ENCODE measurements at regions not wholly inside any gene's neighbourhood (a gene's known extent, or its start where the extent isn't known, plus 50 kb on each side); places are given as distances from the start of the nearest gene placed in this dataset.
"Not testable (repeated sequence)": the region's sequence is repeated elsewhere in the genome, so short reads cannot be mapped to it uniquely, and the experiment has no call there.

DNA sequence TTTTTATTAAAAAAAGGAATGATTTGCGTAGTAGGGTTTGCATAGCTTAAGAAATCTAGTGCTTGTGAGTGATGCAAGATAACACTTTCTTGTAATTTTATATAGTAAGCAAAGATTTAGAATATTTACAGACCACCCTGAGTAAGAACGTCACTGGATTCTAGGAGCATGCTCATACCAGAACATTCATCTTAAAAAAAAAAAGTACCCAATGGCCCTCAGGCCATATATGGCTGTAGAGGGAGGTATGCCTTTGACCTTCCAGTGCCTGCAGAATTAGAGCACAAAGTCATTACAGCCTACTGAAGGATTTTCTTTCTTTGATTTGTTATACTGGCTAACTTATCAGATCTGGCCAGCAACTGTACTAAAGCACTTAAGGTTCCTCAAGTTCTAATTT, 236.3 kb upstream of the GYPA start:
- no peak for DNase-seq

DNA sequence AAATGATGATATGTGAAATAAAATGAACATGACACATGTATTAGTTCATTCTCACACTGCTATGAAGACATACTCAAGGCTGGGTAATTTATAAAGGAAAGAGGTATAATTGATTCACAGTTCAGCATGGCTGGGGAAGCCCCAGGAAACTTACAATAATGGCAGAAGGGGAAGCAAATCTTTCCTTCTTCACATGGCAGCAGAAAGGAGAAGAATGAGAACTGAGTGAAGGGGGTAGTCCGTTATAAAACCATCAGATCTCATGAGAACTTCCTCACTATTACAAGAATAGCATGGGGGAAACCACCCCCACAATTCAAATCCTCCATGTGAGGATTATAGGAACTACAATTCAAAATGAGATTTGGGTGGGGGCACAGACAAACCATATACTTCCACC, 243.9 kb upstream of the GYPA start:
- DNase-seq, result no peak

DNA sequence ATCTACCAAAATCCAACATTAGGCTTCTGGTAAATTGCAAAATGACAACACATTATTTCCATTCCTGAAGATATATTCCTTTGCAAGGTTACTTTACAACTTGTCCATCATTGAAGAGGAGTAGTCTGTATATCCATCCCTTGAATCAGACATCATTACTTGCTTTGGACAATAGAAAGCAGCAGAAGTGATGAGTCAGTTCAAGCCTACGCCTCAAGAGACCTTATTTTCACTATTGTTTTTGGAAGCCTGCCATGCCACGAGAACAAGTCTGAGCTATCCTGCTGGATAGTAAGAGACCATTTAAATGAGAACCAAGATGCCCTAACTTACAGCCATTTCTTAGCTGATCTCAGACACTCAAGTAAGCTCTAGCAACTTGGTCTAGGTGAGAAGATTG, 246.0 kb upstream of the HHIP start:
- DNase-seq, result no peak

DNA sequence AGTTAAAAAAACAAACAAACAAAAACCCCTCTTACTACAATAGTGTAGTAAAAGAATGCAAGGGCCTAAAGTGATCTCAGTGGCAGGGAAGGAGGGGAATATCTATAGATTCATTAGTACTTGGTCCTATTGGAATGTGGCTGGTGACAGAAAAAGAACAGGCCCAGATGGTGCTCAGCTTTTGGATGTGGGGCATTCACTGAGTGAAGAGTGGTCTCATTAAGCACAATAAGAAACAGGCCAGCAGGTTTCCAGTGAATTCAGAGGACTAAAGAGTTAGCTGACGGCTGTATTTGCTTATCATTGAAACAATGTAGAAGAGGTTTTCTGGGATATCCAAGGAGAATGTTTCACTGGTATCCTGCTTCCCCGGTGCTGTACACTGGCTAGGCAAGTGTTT, 243.8 kb upstream of the HHIP start:
- no peak for DNase-seq

DNA sequence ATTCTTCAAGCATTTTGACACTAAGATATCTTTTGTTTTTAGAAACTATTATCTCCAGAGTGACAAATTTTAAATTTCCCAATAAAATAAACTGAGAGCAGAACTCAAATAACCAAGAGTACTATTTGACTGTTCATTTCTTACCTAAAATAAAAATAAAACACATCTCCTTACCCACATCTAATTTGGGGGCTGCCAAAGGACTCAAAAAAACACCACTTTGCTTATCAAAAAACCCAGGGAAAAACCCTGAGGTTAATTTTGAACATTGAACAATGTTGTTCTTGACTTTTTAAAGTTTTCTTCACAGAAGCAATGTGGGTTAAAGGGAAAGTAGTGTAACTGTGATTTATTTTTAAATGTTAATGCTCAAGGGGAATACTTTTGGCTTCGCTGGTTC, 243.0 kb upstream of the HHIP start:
- no peak for DNase-seq

DNA sequence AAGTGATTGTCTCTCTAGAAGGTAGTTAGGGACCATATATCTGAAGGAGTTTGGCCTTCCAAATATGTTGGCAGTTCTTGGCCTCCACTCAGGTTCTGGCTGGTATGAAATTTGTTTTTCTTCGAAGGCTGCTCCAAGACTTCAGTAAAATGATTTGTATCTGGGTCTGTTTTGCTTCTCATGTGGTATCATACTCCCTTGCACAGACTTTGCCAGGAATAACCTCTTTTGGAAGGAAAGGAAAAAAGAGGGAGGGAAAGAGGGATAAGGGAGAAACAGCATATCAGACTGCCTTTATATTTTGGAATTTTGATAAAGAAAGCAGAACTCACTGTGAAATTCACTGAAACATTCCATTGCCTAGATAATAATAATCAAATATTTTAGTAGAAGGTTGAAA, 242.1 kb upstream of the HHIP start:
- no peak for DNase-seq

DNA sequence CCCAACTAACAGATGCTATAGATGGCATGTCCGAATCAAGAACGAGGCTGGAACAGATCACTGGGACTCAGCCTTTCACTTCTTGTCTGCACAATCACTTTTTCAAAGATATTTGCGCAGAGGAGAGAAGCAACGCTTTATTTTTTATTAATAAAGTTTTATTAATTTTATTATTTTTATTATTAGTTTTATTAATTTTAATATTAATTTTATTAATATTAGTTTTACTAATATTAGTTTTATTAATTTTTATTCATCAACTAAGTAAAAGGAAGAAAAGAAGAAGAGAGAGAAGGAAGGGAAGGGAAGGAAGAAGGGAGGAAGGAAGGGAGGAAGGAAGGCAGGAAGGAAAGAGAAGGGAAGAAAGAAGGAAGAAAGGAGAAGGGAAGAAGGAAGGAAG, 236.4 kb upstream of the HHIP start:
- DNase-seq, result no peak

DNA sequence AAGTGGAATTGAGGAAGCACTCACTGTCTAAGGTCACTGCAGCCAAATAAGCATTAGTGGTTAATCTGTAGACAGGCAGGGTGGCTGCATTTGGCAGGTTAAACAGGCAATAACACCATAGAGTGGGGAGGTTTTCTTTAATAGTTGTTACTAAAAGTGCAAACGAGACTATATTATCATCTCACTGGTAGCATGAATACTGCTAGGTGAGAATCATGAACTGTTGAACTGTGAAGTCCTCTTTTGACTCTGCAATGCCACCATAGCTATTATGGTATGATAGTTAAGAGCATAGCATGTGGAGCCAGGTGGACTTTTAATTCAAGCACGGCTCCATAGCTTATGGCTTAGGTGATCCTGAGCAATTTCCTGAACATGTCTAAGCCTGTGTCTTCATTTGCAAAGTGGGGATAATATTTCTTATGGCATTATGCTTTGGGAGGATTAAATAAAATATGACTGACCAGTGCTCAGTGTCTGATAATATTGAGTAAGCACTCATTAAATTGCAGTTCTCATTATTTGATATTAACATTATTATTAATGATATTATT, 235.6 kb upstream of the HHIP start:
- no peak for DNase-seq

DNA sequence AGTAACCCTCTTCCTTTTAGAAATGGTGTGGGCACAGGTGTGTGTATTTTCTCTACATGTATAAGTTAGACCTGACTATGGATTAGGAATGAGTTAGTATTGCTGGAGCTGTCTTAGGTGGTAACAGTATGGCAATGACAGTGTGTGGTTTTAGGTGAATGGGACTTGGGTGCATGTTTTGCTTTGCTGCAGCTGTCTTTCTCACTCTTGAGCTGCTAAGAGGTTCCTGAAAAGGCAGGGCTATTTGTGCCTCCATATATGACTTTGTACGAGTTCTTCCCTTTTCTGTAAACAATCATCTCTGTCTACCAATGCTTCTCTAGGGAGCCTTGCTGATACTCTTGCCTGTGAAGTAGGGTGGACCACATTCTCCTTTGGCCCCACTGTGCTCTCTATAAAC, 234.8 kb upstream of the HHIP start:
- DNase-seq, result no peak

DNA sequence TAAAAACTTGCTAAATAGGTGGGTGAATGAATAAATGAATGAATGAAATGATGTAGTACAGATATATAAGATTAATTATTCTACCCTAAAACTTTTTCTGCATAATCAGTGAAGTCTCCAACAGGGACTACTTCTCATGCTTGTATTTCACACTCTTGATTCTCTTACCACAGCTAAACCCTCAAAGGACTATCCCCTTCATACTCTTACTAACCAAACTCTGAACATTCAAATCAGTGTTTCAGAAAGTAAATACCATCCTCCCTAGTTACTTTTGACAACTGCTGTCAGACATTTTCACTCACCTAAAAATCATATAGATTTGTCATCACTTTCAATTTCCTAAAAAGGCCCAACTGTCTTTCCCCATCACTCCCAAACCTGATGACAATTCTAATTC, 234.3 kb upstream of the HHIP start:
- DNase-seq, result no peak

DNA sequence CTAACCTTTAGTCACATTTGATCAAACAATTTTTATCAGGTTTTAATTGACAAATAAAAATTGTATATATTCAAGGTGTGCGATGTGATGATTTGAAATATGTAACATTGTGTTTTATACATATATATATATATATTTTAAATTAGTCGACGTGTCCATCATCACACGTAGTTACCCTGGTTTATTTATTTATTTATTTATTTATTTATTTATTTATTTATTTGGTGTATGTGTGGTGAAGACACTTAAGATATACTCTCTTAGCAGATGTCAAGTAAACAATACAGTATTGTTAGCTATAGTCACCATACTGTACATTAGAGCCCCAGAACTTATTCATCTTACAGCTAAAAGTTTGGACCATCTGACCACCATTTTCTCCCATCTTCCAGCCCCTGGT, 224.9 kb upstream of the HHIP start:
- no peak for DNase-seq

DNA sequence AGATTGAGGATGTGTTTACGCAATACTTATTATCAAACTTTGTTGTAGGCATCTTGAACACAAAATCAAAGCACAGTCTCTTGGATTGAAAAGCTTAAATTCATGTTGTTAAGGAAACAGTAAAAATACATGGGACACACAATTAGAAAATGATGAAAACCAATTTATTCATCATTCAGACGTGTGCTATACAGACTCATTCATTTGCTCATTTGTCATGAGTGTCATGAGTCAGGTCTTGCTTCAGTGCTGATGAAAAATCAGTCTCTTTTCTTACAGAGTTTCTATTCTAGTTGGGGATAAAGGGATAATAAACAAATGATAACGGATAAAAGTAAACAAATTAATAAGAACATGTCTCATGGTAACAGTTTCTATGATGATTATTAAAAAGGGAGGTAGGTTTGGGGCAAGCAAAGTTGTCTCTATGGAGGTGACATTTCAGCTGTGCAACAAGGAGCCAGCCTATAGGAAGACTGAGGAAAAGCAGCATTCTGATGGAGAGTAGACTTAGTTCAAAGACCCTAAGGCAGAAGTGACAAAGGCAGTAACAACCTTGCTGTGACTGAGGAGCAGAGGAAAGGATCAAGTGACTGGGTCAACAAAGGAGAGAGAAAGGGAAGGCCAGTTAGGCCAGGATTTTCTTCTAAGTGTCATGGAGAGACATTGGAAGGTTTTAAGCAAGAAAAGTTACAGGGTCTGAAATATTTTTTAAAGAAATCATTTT, 224.0 kb upstream of the HHIP start:
- DNase-seq, result no peak

DNA sequence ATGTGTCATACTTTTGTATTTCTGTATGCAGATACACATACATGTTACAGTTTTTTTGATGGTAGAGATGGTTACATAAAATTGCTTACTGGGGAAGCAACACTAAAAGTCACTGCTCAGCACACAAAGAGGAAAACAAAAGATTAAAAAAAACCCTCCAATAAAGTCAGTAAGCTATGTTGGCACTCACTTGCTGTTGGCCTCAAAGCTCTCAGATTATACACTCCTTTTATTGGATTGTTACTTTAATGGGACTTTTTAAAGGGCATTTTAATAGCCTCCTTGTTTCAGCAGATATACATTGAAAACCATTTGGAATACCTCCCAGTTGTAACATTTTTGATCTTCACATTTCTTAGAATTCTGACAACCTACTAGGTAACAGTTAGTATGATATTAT, 222.0 kb upstream of the HHIP start:
- DNase-seq, result no peak

DNA sequence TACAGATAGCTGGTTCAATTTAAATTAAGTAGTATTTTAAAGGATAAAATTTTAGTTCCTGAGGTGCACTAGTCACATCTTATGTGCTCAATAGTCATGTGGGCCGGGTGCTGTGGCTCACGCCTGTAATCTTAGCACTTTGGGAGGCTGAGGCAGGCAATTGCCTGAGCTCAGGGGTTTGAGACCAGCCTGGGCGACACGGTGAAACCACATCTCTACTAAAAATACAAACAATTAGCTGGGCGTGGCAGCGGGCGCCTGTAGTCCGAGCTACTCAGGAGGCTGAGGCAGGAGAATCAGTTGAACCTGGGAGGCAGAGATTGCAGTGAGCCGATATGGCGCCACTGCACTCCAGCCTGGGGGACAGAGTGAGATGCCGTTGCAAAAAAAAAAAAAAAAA, 219.9 kb upstream of the HHIP start:
- DNase-seq, result not testable (repeated sequence)

DNA sequence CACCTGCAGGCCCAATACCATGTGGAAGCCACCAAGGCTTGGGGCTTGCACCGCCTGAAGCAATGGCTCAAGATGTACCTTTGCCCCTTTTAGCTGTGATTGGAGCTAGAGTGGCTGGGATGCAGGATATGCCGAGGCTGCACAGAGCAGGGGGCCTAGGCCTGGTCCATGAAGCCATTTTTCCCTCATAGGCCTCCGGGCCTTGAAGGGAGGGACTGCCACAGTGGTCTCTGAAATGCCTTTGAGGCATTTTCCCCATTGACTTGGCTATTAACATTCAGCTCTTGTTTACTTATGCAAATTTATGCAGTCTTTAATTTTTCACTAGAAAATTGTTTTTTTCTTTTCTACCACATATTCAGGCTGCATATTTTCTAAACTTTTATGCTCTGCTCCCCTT, 203.2 kb upstream of the HHIP start:
- DNase-seq, result no peak

DNA sequence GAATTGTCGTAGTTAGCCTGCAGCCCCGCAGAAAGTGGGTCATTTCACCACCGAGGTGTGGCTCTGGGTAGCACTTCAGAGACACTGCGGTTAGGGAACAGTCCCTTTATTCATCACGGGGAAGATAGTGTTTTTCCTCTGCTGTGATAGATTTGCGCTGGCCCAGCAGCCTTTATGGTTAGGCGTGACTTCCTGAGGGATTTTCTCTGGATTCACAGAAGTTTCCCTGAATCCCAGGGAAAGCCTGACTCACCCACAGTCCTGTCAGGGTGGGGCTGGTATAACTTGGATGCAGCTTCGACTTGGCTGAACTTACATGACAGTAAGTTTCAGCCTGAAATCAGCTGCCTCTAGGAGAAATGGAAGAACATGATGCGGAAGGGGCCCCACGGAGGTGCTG, 196.3 kb upstream of the HHIP start:
- no peak for DNase-seq

DNA sequence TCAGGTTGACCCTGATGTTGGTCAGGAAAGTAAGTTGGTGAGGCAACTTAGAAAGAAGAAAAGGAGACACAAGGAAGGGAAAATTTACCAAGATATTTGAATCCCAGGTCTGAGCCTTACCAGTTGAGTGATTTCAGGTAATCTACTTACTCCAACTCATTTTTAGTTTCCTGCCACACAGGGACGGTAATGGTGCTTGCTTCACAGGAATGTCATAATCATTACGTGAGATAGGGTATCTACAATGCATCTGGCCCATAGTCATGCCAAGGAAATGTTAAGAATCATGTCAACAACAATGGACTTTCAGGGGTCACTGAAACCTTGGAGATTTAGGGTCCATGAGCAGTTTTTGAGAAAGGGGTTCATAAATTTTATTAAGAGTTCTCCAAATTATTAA, 195.4 kb upstream of the HHIP start:
- DNase-seq, result no peak

DNA sequence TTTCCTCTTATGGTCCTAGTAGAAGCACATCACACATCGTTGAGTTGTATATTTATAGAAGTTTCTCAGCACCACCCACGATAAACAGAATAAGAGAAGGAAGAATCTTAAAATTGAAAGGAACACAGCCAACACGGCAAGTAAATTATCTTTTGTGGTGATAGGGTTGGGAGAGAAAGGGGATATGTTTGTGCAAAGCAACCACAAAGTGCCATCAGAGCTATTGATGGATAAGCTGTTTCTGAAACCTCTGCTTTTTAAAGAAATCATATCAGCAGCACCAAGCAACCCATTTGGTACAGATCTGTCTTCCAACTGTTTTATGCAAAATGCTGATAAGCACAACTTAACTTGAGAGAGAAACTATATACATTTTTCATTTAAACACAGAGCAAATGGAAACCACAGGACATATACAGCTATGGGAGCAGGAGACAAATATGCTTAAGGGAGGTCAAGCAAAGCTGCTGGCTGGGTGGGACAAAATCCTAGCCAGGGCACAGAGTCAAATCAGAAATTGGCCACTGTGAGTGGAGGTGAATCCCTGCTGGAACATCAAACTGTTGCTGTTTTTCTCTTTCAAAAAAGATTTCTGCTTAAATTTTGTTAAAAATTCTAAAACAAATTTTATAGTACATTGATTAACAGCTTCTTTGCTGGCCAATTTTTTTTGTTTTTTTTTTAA, 194.0 kb upstream of the HHIP start:
- no peak for DNase-seq

DNA sequence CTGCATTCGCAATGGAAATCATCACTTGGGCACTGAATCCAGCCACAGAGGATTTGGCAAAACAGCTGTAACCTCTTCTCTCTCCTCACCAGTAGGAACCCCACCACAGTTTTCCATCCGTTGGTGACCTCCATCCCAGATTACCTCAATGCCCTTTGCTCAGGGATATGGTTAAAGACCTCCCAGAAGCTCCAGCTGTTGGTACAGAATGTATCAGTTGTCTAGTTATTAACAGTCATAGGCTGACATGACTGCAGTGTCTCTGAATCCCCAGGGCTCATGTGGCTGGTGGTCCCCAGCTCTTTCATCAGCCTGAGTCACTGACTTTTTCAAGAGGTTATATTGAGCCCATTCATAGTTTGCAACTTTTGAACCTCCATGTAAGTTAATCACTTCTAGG, 189.8 kb upstream of the HHIP start:
- DNase-seq, result no peak

DNA sequence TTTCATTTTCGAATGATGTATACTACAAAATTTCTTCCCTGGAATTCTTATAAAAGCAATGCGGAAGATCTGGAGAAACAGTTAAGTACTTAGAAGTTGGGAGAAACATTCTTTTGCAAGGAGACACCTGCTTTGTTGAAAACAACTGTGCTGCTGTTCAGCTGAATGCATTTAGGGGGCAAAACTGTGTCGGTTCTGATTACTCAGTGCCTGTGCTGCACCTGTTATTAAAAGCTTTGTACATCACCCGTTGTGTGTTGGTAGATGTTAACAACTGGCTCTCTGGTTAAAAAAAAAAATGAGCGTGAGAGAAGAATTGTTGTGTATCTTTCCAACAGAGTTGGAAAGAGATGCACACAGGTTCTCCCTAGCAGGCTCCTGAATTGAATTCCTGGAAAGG, 184.1 kb upstream of the HHIP start:
- no peak for DNase-seq

DNA sequence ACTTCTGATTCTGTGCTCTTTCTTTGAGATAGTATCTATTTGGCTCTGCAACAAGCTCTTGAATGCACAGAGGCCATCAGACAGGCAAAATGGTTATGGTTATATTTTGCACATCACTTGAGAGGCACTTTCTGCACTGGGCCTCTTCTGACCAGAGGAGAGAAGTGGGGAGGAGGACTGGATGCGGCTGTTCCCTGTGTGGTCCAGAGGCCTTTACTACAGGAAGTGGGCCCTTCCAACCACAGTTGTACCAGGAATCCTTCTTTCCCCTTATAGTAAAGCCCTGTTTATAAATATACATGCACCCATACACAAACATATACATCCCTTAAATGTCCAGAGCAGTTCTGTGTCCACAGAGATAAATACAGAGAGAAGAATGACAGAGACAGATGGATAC, 182.7 kb upstream of the HHIP start:
- no peak for DNase-seq

DNA sequence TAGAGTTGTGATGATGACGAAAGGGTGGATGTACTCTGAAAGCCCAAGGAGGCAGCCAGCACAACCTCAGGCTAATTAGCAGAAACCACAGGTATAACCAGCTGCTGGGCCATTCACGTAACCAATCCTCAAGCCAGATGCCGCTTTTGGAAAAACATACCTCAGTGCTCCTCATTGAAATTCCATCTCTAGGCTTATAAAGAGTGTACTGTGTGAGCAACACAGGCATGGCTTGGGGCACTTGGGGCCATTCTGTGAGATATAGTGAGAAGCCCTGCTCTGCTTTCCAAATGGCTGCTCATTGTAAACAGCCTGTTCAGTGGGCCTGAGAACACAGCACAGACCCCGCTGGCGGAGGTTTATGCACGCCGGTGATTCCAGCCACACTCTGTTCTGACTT, 182.1 kb upstream of the HHIP start:
- no peak for DNase-seq

DNA sequence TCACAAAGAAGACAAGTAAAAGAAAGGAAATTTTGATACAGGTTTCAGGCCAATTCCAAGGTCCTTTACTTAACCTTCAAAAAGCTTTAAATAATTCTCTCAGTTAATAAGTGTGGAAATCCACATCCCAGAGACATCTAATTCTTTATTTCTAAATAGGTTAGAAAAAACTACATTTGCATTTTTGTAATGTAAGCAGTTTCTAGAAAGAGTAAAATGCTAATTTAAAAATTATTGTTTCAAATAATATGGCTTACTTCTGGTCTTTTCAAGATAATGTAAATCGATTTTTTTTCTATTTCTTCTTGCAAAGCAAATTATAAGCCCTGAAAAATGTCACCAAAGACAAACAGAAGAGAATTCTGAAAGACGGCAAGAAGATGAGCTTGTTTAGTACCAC, 180.4 kb upstream of the HHIP start:
- no peak for DNase-seq

DNA sequence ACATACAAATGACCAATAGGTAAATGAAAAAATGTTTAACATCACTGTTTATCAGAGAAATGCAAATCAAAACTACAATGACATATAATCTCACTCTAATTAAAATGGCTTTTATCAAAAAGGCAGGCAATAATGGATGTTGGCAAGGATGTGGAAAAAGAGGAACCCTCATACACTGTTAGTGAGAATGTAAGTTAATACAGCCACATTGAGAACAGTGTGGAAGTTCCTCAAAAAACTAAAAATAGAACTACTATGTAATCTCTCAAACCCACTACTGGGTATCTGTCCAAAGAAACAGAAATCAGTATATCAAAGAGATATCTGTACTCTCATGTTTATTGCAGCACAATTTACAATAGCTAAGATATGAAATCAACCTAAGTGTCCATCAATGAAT, 165.9 kb upstream of the HHIP start:
- DNase-seq, result no peak

DNA sequence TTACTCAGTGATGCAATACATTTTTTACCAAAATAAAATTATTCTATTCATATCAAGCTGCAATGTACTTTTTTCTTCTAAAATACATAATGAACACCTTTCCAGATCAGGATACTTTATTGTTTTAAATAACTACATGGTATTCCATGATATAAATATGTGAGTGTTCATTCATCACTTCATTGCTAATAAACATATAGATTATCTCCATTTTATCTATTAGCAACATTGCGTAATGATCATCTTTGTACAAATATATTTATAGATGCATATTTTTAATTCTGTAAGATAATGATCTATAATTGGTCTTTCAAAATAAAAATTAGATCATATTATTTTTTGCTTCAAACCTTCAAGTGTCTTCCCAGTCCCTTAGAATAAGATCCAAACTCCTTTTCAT, 156.1 kb upstream of the HHIP start:
- DNase-seq, result no peak
